ENCODE measurements at regions not wholly inside any gene's neighbourhood (a gene's known extent, or its start where the extent isn't known, plus 50 kb on each side); places are given as distances from the start of the nearest gene placed in this dataset.

- no peak for TF ChIP-seq CTCF (IDR thresholded peaks at IDR 0.05; ENCODE audit: insufficient read depth in 1 of 2, low read depth in 1 of 2, low read length in 1 of 2, severe bottlenecking in 1 of 2, unreplicated experiment in 1 of 2)
These were observed 118.3 kb upstream of the KCNH8 start for GRCh38 chr3:19029837-19030521.

DNA sequence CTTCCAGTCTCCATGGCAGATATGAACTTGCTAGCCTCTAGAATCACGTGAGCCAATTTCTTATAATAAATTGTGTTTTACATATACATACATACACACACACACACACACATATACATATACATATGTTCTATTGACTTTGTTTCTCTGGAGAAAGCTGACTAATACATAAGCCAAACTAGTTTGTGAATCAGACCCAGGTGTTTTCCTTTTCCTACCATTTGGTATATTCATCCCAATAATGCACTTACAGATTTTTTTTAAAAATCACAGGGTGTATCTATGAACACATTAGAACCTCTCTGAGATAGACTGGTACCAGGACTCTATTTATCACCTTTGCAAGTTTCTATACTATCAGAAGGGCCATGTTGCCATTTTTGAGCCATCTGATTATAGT lies 122.9 kb upstream of the KCNH8 start:
- intact Hi-C loops (cut with micrococcal nuclease; ENCODE audit: unreplicated experiment): no loop called here
- no peak overlapping the region for H3K4me3 Mint-ChIP-seq (ENCODE audit: unreplicated experiment)
- Histone ChIP-seq H3K36me3 (ENCODE audit: control insufficient read depth, insufficient read depth, low read length) (no peaks in the 10 kb centered on the region), H3K27me3 (replicated peaks; ENCODE audit: control insufficient read depth, insufficient read depth, low read length) (no peaks in the 10 kb centered on the region), H3K4me3 (ENCODE audit: low read depth, low read length) (no peak overlapping the region), H3K9me3 (no peaks in the 10 kb centered on the region), H3K4me1 (no peaks in the 10 kb centered on the region)
- peaks cover 5% of the 10 kb centered on the region for H3K36me3 Mint-ChIP-seq (ENCODE audit: insufficient read depth, unreplicated experiment)
- no peak for DNase-seq
- H3K4me1 Mint-ChIP-seq (ENCODE audit: low read depth, unreplicated experiment): no peaks in the 10 kb centered on the region
- ChIA-PET CTCF (no interaction called here), POLR2A (no interaction called here)
- H3K27ac Mint-ChIP-seq (ENCODE audit: unreplicated experiment): no peak overlapping the region
- BruUV-seq (replicated peaks): no TSS peak
- H3K9me3 Mint-ChIP-seq (ENCODE audit: unreplicated experiment): no peaks in the 10 kb centered on the region
- H3K27me3 Mint-ChIP-seq (ENCODE audit: insufficient read depth, unreplicated experiment): no peaks in the 10 kb centered on the region
- no peak for TF ChIP-seq CTCF (IDR thresholded peaks at IDR 0.05; ENCODE audit: insufficient read depth in 1 of 2, low read depth in 1 of 2, low read length in 1 of 2, severe bottlenecking in 1 of 2, unreplicated experiment in 1 of 2)

More at GRCh38 chr3:19029837-19030521, 118.3 kb upstream of the KCNH8 start:
- H3K4me3 ChIP-seq (ENCODE audit: low read depth, low read length): no peak overlapping the region
- no peaks in the 10 kb centered on the region for H3K4me1 Mint-ChIP-seq (ENCODE audit: low read depth, unreplicated experiment)
- no peak for DNase-seq
- H3K27me3 Mint-ChIP-seq (ENCODE audit: insufficient read depth, unreplicated experiment): peaks cover 10% of the 10 kb centered on the region
- H3K4me3 Mint-ChIP-seq (ENCODE audit: unreplicated experiment): no peak overlapping the region
- H3K9me3 ChIP-seq: no peaks in the 10 kb centered on the region
- ChIA-PET POLR2A (no interaction called here), CTCF (interaction anchor here (0.9 kb wide), 1 partner anchor 42 kb away, joined by 4 read pairs; no protein-coding TSS in a partner anchor)
- intact Hi-C loops (cut with micrococcal nuclease; ENCODE audit: unreplicated experiment): loop anchor here (1.0 to 2.0 kb wide), 4 partner anchors 41 to 471 kb away; no protein-coding TSS in a partner anchor
- H3K9me3 Mint-ChIP-seq (ENCODE audit: unreplicated experiment): no peaks in the 10 kb centered on the region
- no TSS peak for BruUV-seq (replicated peaks)
- H3K36me3 ChIP-seq (ENCODE audit: control insufficient read depth, insufficient read depth, low read length): no peaks in the 10 kb centered on the region
- no peak overlapping the region for H3K27ac Mint-ChIP-seq (ENCODE audit: unreplicated experiment)
- no peaks in the 10 kb centered on the region for H3K27me3 ChIP-seq (replicated peaks; ENCODE audit: control insufficient read depth, insufficient read depth, low read length)
- no peaks in the 10 kb centered on the region for H3K4me1 ChIP-seq
- H3K36me3 Mint-ChIP-seq (ENCODE audit: insufficient read depth, unreplicated experiment): peaks cover 5% of the 10 kb centered on the region

GRCh38 chr3:19022546-19022945 lies 125.8 kb upstream of the KCNH8 start:
- H3K27ac Mint-ChIP-seq (ENCODE audit: unreplicated experiment): no peak overlapping the region
- ChIA-PET CTCF (no interaction called here), POLR2A (no interaction called here)
- no TSS peak for BruUV-seq (replicated peaks)
- H3K36me3 Mint-ChIP-seq (ENCODE audit: insufficient read depth, unreplicated experiment): no peaks in the 10 kb centered on the region
- no peak for DNase-seq
- Histone ChIP-seq H3K9me3 (no peaks in the 10 kb centered on the region), H3K4me1 (no peaks in the 10 kb centered on the region; the same call in none of the 2 replicates), H3K36me3 (ENCODE audit: control insufficient read depth, insufficient read depth, low read length) (no peaks in the 10 kb centered on the region), H3K4me3 (ENCODE audit: low read depth, low read length) (no peak overlapping the region), H3K27me3 (replicated peaks; ENCODE audit: control insufficient read depth, insufficient read depth, low read length) (no peaks in the 10 kb centered on the region)
- no peak overlapping the region for H3K4me3 Mint-ChIP-seq (ENCODE audit: unreplicated experiment)
- no peaks in the 10 kb centered on the region for H3K27me3 Mint-ChIP-seq (ENCODE audit: insufficient read depth, unreplicated experiment)
- intact Hi-C loops (cut with micrococcal nuclease; ENCODE audit: unreplicated experiment): no loop called here
- no peaks in the 10 kb centered on the region for H3K9me3 Mint-ChIP-seq (ENCODE audit: unreplicated experiment)
- TF ChIP-seq CTCF (IDR thresholded peaks at IDR 0.05; ENCODE audit: insufficient read depth in 1 of 2, low read depth in 1 of 2, low read length in 1 of 2, severe bottlenecking in 1 of 2, unreplicated experiment in 1 of 2): no peak
- no peaks in the 10 kb centered on the region for H3K4me1 Mint-ChIP-seq (ENCODE audit: low read depth, unreplicated experiment)

Data from Caco-2 (cell line).